Heart right ventricle (tissue), 16 donors: ENCODE measurements at regions not wholly inside any gene's neighbourhood (a gene's known extent, or its start where the extent isn't known, plus 50 kb on each side); places are given as distances from the start of the nearest gene placed in this dataset.

Experiments
- ATAC-seq, 8 donors: fragments of 200-7000 bp; cut with Tn5 transposase; one replicate each; pipeline ENCODE4 v1.9.1; 2020; ENCODE audit warnings: mild to moderate bottlenecking in 8 of 8, moderate library complexity in 8 of 8, moderate number of reproducible peaks in 1 of 8
- DNase-seq, 2 donors: peaks; one replicate each; pipeline ENCODE4 v3.0.0-alpha.2; 2020
- H3K27ac ChIP-seq, 10 donors: fragments of 200-600 bp; sonication (generic) in 2 of 10; one replicate each; pipeline versions ENCODE4 v1.5.0 to v1.8.0; 2020 to 2022; ENCODE audit warnings: mild to moderate bottlenecking in 3 of 10
- H3K27me3 ChIP-seq, 7 donors: fragments of 200-600 bp; one replicate each; pipeline ENCODE4 v1.8.0; 2021 to 2022; ENCODE audit warnings: mild to moderate bottlenecking in 2 of 7
- H3K36me3 ChIP-seq, 9 donors: fragments of 200-600 bp; sonication (generic) in 1 of 9; one replicate each; pipeline versions ENCODE4 v1.5.0 to v1.8.0; 2020 to 2022; ENCODE audit warnings: mild to moderate bottlenecking in 2 of 9
- H3K4me1 ChIP-seq, 9 donors: fragments of 200-600 bp; sonication (generic) in 1 of 9; one replicate each; pipeline versions ENCODE4 v1.5.0 to v1.8.0; 2020 to 2022; ENCODE audit warnings: mild to moderate bottlenecking in 4 of 9
- H3K4me3 ChIP-seq, 10 donors: fragments of 200-600 bp; sonication (generic) in 2 of 10; one replicate each; pipeline versions ENCODE4 v1.5.0 to v1.8.0; 2020 to 2022; ENCODE audit warnings: mild to moderate bottlenecking in 7 of 10, moderate library complexity in 2 of 10
- H3K9me3 ChIP-seq, 11 donors: fragments of 200-600 bp in 10 of 11; sonication (generic) in 2 of 11; one replicate each; pipeline versions ENCODE4 v1.5.0 to v1.8.0; 2013 to 2022; ENCODE audit warnings: mild to moderate bottlenecking in 2 of 11, control low read depth in 1 of 11, moderate library complexity in 1 of 11
- CTCF ChIP-seq, 9 donors: fragments of 200-600 bp; sonication (generic) in 2 of 9; IDR thresholded peaks; one replicate each; pipeline versions ENCODE4 v1.5.0 to v1.8.0; 2021 to 2022; ENCODE audit warnings: antibody characterized with exemption in 9 of 9, mild to moderate bottlenecking in 5 of 9, moderate library complexity in 1 of 9
- WGBS, 2 donors: extraction: QIAGEN DNeasy Blood & Tissue Kit; methylation state at CpG; one replicate each; pipeline ENCODE4 v1.1.7; 2013; ENCODE audit warnings: inconsistent platforms in 1 of 2; 5-methylcytosine and 5-hydroxymethylcytosine counted together
- intact Hi-C, 10 donors: fragments of 100-400 bp; cut with DNase I; formaldehyde crosslinking; loops; one replicate each; pipeline versions ENCODE4 v1.11.1 to v1.14.2; 2022
- donor health status: Arrhythmogenic right ventricular cardiomyopathy.
- donor health status: ischemic (EF 13 %, LVEDD 7.1; RV severe dilation, severe dysfunction).
- donor health status: healthy with polysubstance abuse.
- donor health status: DM: no; HTN: yes; CAD: no.
- donor health status: DM: no; HTN: no; CAD: no.
- donor health status: ischemic (EF 25% LVEDD 6.9; RV normal size, moderate dysfunction).
- donor health status: ischemic (EF 25% LVEDD 5.7; RV mildly dilated, moderate dysfunction).
- donor health status: healthy.
- donor health status: DM: yes; HTN: yes; CAD: no.
- donor health status: Ischemic cardiomyopathy.
- donor health status: ischemic (EF 35%, LVEDD 5.7; RV mildly dilated, moderate dysfunction).
- donor health status: nonischemic (EF 11% LVEDD 7.7; RV severe dilation, severe dysfunction).
- donor health status: DM: yes; HTN: yes; CAD: no.
- donor health status: PGD.
- donor health status: ischemic (EF 29% LVEDD 5.4; RV normal size, mild dysfunction).
- donor health status: nonischemic (EF 23%, LVEDD 6.1; RV moderate dilation, normal function).

DNA sequence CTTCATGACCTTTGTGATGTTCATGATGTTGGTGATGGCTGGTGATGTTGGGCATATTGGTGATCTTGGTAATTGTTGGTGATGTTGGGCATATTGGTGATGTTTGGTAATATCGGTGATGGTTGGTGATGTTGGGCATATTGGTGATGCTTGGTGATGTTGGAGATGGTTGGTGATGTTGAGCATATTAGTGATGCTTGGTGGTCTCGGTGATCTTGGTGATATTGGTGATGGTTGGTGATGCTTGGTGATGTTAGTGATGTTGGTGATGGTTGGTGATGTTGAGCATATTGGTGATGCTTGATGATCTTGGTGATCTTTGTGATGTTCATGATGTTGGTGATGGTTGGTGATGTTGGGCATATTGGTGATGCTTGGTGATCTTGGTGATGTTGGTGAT lies 73.8 kb downstream of the IRX2 start:
- H3K27ac ChIP-seq = no peak overlapping the region
- H3K4me3 ChIP-seq = no peak overlapping the region
- intact Hi-C loops = no loop called here
- no peaks in the 10 kb centered on the region for H3K9me3 ChIP-seq
- no peak for ATAC-seq
- H3K4me1 ChIP-seq = no peaks in the 10 kb centered on the region
- no peak for TF ChIP-seq CTCF (IDR thresholded peaks at IDR 0.05)
- no peak for DNase-seq
- 89 to 91% methylated on average over 2 of the region's 2 CpGs for WGBS, 2 donors
- peaks cover 0 to 9% (median 3%) of the 10 kb centered on the region in 7 donors for H3K27me3 ChIP-seq
- H3K36me3 ChIP-seq = no peaks in the 10 kb centered on the region

DNA sequence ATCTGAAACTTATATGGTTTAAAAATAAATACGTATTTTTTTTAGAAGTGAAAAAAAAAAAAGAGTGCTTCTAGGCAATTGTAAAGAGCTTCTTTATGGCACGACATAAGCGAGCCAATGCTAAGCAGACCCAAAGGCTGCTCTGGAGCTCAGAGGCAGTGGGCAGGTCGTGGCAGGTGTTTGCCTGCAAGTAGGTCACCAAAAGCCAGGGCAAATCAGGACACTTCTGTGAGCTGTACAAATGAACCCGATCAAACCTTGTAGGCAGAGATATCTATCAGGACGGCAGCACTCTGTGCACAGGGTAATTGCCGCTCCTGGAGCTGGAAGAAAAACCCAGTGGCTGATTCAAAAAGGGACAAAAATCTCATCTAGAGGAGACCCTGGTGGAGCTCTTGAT lies 75.9 kb downstream of the IRX2 start:
- Histone ChIP-seq H3K9me3 (no peaks in the 10 kb centered on the region), H3K4me1 (no peaks in the 10 kb centered on the region), H3K27ac (no peak overlapping the region), H3K36me3 (no peaks in the 10 kb centered on the region), H3K4me3 (no peak overlapping the region), H3K27me3 (peaks cover 0 to 21% (median 7%) of the 10 kb centered on the region in 7 donors)
- 82 to 86% methylated on average over 7 of the region's 7 CpGs for WGBS, 2 donors
- DNase-seq (no peak), ATAC-seq (no peak)
- TF ChIP-seq CTCF (IDR thresholded peaks at IDR 0.05) = no peak
- intact Hi-C loops = no loop called here

- DNase-seq (no peak), ATAC-seq (no peak)
- TF ChIP-seq CTCF (IDR thresholded peaks at IDR 0.05) = no peak
- WGBS, 2 donors = 78 to 82% methylated on average over 3 of the region's 3 CpGs
- Histone ChIP-seq H3K27ac (no peak overlapping the region), H3K9me3 (no peaks in the 10 kb centered on the region), H3K36me3 (no peaks in the 10 kb centered on the region), H3K4me3 (no peak overlapping the region), H3K4me1 (no peaks in the 10 kb centered on the region), H3K27me3 (peaks cover 0 to 21% (median 7%) of the 10 kb centered on the region in 7 donors)
- intact Hi-C loops = no loop called here
Observed at GRCh38 chr5:2674456-2674855, 77.0 kb downstream of the IRX2 start.

- no peaks in the 10 kb centered on the region for H3K9me3 ChIP-seq
- H3K27ac ChIP-seq = no peak overlapping the region
- no peak overlapping the region for H3K4me3 ChIP-seq
- ATAC-seq = no peak
- no peaks in the 10 kb centered on the region for H3K36me3 ChIP-seq
- 60 to 75% methylated on average over 14 of the region's 14 CpGs for WGBS, 2 donors
- H3K4me1 ChIP-seq = no peaks in the 10 kb centered on the region
- H3K27me3 ChIP-seq = peaks cover 0 to 25% (median 7%) of the 10 kb centered on the region in 7 donors
- no peak for TF ChIP-seq CTCF (IDR thresholded peaks at IDR 0.05)
- DNase-seq = no peak
- intact Hi-C loops = no loop called here
Observed at GRCh38 chr5:2670940-2671339, 80.5 kb downstream of the IRX2 start.

DNA sequence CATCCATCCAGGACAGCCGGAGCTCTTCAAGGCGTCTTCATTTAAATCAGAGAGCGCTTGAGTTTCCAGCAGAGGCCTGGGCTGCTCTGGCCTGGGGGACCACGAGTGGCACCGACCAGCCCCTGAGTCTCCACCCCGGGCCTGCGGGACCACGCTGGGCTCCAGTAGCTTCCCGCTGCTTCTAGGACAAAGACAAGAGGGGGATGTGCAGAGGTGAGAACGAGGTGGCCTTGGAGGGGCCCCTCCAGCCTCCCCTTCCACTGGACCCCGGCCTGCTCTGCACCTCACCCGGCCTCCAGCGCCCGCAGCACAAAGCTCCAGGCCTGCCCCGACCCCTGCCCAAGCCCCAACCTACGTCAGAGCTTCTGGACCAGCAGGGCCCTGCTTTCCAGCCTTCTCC lies 81.6 kb downstream of the IRX2 start:
- no peak overlapping the region for H3K27ac ChIP-seq
- no peaks in the 10 kb centered on the region for H3K9me3 ChIP-seq
- DNase-seq = no peak
- intact Hi-C loops = no loop called here
- H3K4me1 ChIP-seq = no peaks in the 10 kb centered on the region
- no peak for TF ChIP-seq CTCF (IDR thresholded peaks at IDR 0.05)
- no peak for ATAC-seq
- 72 to 74% methylated on average over 16 of the region's 16 CpGs for WGBS, 2 donors
- peaks cover 0 to 26% (median 7%) of the 10 kb centered on the region in 7 donors for H3K27me3 ChIP-seq
- H3K36me3 ChIP-seq = no peaks in the 10 kb centered on the region
- H3K4me3 ChIP-seq = no peak overlapping the region
